Epithelial cell of proximal tubule (primary cell): ENCODE measurements at regions not wholly inside any gene's neighbourhood (a gene's known extent, or its start where the extent isn't known, plus 50 kb on each side); places are given as distances from the start of the nearest gene placed in this dataset.

Experiments used
- DNase-seq: peaks from one replicate; pipeline ENCODE4 v3.0.0-alpha.2; 2011; ENCODE audit warnings: low read depth
- H3K4me3 ChIP-seq: 2 replicates; pipeline ENCODE4 v1.5.1; 2011; ENCODE audit warnings: low read depth, mild to moderate bottlenecking, low read length
- TF ChIP-seq, protein P1 (sequence below): conservative IDR thresholded peaks from 2 replicates; pipeline ENCODE4 v1.5.1; 2012; ENCODE audit warnings: low read depth, mild to moderate bottlenecking, low read length

DNA sequence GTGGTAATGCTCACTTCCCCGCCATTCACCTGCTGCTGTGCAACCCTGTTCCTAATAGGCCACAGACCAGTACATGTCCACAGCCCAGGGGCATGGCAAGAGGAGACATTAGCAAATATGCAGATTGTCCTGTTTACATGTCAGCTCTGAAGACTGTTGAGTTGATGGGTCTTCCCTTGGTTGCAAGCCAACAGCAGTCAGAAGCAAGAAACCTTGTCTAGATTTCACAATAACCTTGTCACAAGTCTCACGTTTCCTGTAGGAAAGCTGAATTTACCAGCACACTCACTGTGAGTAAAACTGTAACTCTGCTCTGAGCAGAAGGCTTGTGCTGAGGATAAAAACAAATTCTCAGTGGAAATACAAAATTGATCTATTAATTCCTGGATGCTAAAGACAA, 195.1 kb downstream of the HLX start:
- H3K4me3 ChIP-seq = no peak overlapping the region
- DNase-seq = peak; percentile 27
- TF ChIP-seq, protein P1, sequence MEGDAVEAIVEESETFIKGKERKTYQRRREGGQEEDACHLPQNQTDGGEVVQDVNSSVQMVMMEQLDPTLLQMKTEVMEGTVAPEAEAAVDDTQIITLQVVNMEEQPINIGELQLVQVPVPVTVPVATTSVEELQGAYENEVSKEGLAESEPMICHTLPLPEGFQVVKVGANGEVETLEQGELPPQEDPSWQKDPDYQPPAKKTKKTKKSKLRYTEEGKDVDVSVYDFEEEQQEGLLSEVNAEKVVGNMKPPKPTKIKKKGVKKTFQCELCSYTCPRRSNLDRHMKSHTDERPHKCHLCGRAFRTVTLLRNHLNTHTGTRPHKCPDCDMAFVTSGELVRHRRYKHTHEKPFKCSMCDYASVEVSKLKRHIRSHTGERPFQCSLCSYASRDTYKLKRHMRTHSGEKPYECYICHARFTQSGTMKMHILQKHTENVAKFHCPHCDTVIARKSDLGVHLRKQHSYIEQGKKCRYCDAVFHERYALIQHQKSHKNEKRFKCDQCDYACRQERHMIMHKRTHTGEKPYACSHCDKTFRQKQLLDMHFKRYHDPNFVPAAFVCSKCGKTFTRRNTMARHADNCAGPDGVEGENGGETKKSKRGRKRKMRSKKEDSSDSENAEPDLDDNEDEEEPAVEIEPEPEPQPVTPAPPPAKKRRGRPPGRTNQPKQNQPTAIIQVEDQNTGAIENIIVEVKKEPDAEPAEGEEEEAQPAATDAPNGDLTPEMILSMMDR = no peak

DNA sequence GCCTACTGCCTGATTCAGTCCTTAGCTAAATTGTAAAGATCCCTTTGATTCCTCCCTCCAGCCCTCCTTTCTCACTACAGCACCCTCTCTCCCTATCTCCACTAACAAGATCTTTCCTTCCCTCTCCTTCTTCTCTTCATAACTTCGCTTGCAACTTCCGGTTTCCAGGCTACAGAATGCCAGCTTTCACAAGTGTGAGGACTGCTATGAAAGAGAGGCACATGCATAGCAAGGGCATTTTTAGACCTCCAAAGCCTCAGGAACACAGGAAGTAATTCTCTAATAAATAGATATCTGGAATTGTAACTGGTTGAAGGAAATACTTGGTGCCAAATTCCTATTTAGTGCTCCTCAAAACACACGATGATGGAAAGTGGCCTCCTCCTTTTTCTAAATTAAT, 196.7 kb downstream of the HLX start:
- DNase-seq = no peak
- TF ChIP-seq, protein P1 = no peak
- H3K4me3 ChIP-seq = no peak overlapping the region

DNA sequence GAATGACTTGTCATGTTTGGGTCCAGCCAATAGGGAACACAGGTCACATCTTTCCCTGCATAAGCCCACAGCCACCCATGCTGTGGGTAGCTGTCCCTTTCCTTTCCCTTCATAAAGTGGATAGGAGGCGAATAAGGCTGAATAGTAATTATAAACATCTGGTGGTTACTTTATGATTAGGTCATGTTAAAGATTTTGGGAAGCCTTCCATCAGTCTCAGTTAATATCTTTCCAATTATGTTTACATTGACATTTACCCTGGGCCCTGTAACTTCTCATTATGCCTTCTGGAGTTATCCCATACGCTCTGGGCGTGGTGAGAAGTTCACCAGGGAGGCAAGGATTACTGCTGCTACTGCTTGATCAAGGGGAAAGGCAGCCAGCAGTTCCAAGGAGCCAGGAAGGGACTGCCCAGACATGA, 197.2 kb downstream of the HLX start:
- H3K4me3 ChIP-seq = no peak overlapping the region
- TF ChIP-seq, protein P1 = no peak
- no peak for DNase-seq

DNA sequence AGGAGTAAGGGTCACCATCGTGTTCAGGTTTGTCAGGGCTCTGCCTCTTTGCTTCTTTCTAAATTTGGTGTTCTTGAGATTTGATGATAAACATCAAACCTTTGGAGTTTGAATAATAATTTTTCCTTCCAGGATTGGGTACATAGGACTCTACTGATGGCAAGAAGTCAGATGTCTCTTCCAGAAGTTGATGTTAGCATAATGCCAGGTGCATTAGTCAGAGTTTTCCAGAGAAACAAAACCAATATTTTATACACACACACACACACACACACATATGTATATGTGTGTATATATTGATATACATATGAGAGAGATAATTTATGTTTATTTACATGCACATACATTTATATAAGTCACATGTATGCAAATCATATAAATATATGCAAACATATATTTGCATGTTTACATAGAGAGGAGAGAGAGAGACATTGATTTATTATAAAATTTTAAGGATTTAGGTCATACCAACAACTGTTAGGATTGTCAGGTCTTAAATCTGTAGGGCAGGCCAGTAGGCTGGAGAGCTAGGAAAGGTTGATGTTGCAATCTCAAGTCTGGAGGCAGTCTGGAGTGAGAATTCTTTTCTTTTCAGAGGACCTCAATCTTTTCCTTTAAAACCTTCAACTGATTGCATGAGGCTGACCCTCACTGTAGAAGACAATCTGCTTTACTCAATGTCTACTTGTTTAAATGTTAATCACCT, 199.2 kb downstream of the HLX start:
- TF ChIP-seq, protein P1 = no peak
- DNase-seq = no peak
- no peak overlapping the region for H3K4me3 ChIP-seq

DNA sequence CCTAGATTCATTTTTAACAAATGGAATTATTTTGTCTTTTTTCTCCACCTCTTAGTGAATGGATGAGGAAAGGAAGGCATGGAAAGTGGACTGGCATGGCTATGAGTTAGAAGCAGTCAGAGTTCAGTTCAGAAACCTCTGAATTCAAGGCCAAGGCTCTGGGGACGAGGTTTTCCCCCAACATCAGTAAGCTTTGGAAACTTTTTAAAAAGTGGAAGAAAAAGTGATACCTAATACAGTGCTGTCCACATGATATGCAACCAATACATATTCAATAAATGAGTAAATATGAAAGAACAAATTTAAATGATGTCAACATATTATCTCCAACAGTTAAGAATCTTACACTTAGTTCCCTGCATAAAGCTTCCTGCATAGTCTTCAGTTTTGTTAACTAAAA, 204.7 kb downstream of the HLX start:
- TF ChIP-seq, protein P1 = no peak
- no peak overlapping the region for H3K4me3 ChIP-seq
- DNase-seq = no peak

DNA sequence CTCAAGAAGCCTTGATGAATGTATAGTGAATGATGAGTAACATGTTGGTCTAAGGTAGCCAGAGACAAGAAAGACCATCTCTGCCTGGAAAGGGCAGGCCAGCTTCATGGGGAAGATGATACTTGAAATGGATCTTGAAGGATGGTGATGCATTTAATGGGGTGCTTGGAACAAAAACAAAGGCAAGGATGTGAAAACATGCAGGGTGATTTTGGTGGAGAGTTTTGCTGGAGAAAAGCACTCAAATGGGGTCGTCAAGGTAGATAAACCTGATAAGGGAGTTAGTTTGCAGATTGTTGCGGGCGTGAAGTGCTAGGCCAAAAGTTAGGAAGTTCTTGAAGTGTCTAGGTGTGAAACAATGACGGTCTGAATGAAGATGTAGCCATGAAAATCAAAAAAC, 205.4 kb downstream of the HLX start:
- no peak overlapping the region for H3K4me3 ChIP-seq
- TF ChIP-seq, protein P1 = peak; percentile 11
- DNase-seq = no peak

DNA sequence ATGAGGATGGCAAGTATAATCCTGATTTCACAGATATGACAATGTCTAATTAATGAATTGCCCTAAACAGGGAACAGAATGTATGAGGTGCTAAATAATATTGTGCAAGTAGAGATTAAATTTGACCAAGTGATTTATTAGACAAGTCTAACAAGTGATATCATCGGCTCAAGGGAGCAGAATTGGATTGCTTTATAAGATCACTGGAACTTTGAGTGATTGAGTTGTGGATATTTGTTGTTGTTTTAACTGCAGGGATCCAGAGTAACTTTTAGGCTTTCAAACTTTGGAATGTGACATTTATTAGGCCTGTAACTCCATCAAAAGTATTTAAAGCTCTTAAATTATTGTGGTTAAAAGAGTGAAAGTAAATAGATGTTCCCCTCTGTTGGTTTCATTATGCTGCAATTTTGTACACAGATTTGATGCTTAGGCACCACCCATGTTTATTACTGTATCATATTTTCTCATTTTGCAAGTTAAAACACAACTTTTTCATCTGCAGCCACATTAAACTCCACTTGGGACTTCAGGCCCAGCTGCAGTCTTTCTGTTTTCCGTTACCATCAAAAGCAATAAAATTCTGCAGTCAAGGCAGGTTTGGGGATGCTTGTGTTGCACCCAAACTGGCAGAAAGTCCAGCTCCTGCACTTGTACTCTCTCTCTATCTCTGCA, 206.6 kb downstream of the HLX start:
- H3K4me3 ChIP-seq = no peak overlapping the region
- no peak for DNase-seq
- TF ChIP-seq, protein P1 = no peak
